Muscle layer of colon (tissue), 2 donors: ENCODE measurements at regions not wholly inside any gene's neighbourhood (a gene's known extent, or its start where the extent isn't known, plus 50 kb on each side); places are given as distances from the start of the nearest gene placed in this dataset.

ENCODE experiments used
- H3K27ac ChIP-seq: one replicate; pipeline ENCODE4 v1.7.0; 2013; ENCODE audit warnings: low read depth, mild to moderate bottlenecking, low read length, moderate library complexity
- H3K27me3 ChIP-seq, 2 donors: one replicate each; pipeline ENCODE4 v1.7.0; 2013; ENCODE audit warnings: low read length in 2 of 2, mild to moderate bottlenecking in 2 of 2; ENCODE audit not compliant: insufficient read depth in 2 of 2, control insufficient read depth in 1 of 2
- H3K36me3 ChIP-seq: one replicate; pipeline ENCODE4 v1.7.0; 2013; ENCODE audit warnings: mild to moderate bottlenecking, low read length; ENCODE audit not compliant: insufficient read depth
- H3K4me1 ChIP-seq: one replicate; pipeline ENCODE4 v1.7.0; 2013; ENCODE audit warnings: mild to moderate bottlenecking, low read length; ENCODE audit not compliant: insufficient read depth
- H3K4me3 ChIP-seq, 2 donors: one replicate each; pipeline ENCODE4 v1.7.0; 2013; ENCODE audit warnings: low read length in 2 of 2, low read depth in 1 of 2, mild to moderate bottlenecking in 1 of 2, moderate library complexity in 1 of 2
- H3K9ac ChIP-seq: one replicate; pipeline ENCODE4 v1.7.0; 2013; ENCODE audit warnings: low read length
- H3K9me3 ChIP-seq: one replicate; pipeline ENCODE4 v1.7.0; 2013; ENCODE audit warnings: mild to moderate bottlenecking, low read length
- donor health status: abdominal sarcoma.
- donor health status: Adenocarcinoma of cecum.

GRCh38 chr5:96070622-96071225 is 109.1 kb upstream of the ELL2 start:
- no peaks in the 10 kb centered on the region for H3K9me3 ChIP-seq
- H3K27me3 ChIP-seq, result no peaks in the 10 kb centered on the region
- H3K9ac ChIP-seq, result no peak overlapping the region
- no peak overlapping the region for H3K4me3 ChIP-seq
- peaks cover 10% of the 10 kb centered on the region for H3K4me1 ChIP-seq
- H3K36me3 ChIP-seq, result no peaks in the 10 kb centered on the region
- H3K27ac ChIP-seq, result no peak overlapping the region

DNA sequence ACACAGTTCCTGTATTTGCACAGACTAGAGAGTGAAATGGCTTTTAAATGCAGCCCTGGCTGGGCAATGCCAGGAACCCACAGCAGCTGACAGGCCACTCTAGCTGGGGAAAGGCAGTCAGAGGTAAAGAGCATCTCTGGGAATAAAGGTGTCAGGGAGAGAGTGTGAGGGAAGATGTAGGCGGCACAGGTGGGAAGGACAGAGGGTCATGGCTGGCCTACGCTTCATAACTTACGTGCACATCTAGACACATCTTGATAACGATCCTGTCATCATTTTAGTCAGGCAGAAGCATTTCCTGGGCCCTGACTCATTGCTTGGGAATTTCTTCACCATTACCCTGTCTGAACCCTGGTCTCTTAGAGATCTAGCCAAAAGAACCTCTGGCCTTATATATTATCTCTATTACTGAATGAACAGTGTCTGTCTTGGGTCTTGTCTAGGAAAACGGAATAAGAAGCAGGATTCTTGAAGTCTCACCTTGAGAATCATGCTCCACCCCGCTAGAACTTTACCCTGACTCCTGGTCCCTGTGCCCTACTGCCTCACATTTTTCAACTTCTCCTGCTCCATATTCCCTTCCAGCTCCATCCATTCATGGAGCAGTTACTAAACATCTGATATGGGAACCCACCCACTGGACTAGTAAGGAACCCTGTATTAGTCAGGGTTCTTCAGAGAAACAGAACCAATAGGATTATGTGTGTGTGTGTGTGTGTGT is 106.4 kb upstream of the ELL2 start:
- H3K4me1 ChIP-seq, result peaks cover 10% of the 10 kb centered on the region
- H3K9ac ChIP-seq, result no peak overlapping the region
- H3K9me3 ChIP-seq, result no peaks in the 10 kb centered on the region
- no peak overlapping the region for H3K27ac ChIP-seq
- no peaks in the 10 kb centered on the region for H3K36me3 ChIP-seq
- H3K4me3 ChIP-seq, result no peak overlapping the region
- H3K27me3 ChIP-seq, result no peaks in the 10 kb centered on the region

GRCh38 chr5:96067251-96067650 is 105.6 kb upstream of the ELL2 start:
- Histone ChIP-seq H3K9me3 (no peaks in the 10 kb centered on the region), H3K4me1 (peaks cover 10% of the 10 kb centered on the region), H3K36me3 (no peaks in the 10 kb centered on the region), H3K9ac (no peak overlapping the region), H3K27ac (no peak overlapping the region), H3K4me3 (no peak overlapping the region), H3K27me3 (no peaks in the 10 kb centered on the region)

DNA sequence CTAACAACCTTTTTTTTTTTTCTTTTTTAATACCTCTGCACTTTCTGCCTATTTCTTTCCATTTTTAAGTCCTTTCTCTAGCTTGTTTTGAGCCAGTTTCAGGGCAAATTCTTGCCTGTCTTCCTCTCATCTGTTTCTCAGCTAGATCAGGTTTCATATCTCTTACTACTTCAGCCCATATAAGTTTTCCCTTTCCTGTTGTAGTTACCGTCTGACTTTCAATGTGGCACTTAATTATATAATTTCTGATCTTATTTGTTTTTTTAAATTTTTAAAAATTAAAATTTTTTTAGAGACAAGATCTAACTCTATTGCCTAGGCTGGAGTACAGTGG is 104.7 kb upstream of the ELL2 start:
- Histone ChIP-seq H3K4me3 (no peak overlapping the region), H3K27ac (no peak overlapping the region), H3K9me3 (no peaks in the 10 kb centered on the region), H3K9ac (no peak overlapping the region), H3K4me1 (peaks cover 10% of the 10 kb centered on the region), H3K27me3 (no peaks in the 10 kb centered on the region), H3K36me3 (no peaks in the 10 kb centered on the region)

DNA sequence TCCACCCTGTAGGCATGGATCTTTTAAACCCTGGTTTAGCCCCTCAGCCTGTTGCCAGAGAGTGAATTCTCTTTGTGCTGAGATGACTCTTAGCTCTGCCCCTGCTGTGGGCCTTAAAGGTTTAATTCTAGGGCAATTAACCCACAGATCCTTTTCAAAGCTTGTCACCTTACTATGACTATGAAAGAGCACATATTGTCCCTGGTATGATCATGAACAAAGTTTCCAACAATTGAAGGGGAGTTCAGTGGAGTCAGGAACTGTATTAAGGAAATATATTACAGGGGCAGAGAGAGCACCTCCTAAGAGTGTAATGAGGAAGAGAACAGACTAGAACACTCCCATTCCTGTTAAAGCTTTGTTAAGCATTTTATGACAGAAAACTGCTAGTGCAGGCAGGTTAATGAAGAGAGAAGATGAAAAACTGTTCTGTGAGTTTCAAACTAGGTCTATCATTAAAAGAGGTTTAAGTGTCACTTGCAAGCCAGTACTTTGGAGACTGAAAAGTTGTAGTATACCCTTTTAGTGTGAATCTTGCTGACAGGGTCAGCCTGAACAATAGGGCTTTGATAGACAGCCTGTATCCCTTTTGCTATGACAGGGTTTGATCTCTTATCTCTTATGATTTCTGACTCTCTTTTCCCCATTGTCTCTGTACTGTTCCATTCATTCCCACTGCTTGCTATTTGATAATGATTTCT is 104.2 kb upstream of the ELL2 start:
- Histone ChIP-seq H3K27me3 (no peaks in the 10 kb centered on the region), H3K9me3 (no peaks in the 10 kb centered on the region), H3K4me1 (peaks cover 10% of the 10 kb centered on the region), H3K4me3 (no peak overlapping the region), H3K27ac (no peak overlapping the region), H3K36me3 (no peaks in the 10 kb centered on the region), H3K9ac (no peak overlapping the region)

- Histone ChIP-seq H3K27me3 (no peaks in the 10 kb centered on the region), H3K9ac (no peak overlapping the region), H3K36me3 (no peaks in the 10 kb centered on the region), H3K4me1 (peaks cover 10% of the 10 kb centered on the region), H3K4me3 (no peak overlapping the region), H3K27ac (no peak overlapping the region), H3K9me3 (no peaks in the 10 kb centered on the region)
Measured at GRCh38 chr5:96064877-96065276, 103.2 kb upstream of the ELL2 start.

GRCh38 chr5:96062836-96063235 is 101.2 kb upstream of the ELL2 start:
- Histone ChIP-seq H3K27me3 (no peaks in the 10 kb centered on the region), H3K4me3 (no peak overlapping the region)

DNA sequence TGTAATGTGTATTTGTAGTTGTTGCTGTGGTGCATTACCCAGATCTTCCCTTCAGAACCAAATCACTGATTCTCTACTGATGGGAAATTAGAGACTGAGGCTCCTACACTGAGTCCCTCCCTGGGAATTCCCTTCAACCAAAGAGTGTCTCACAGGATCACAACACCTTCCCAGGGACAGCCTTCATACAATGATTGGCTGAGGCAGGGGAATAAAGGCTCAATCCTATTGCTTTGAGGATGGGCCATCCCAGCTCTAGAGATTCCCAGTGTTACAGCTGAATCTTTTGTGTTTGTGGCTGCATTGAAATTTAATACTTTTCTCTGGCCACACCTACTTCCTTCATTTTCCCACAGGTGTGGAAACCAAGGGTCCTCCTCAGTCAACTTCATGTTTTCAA is 96.4 kb upstream of the ELL2 start:
- H3K36me3 ChIP-seq, result no peaks in the 10 kb centered on the region
- no peak overlapping the region for H3K9ac ChIP-seq
- H3K27me3 ChIP-seq, result no peaks in the 10 kb centered on the region
- H3K4me3 ChIP-seq, result no peak overlapping the region
- no peaks in the 10 kb centered on the region for H3K4me1 ChIP-seq
- H3K9me3 ChIP-seq, result no peaks in the 10 kb centered on the region
- H3K27ac ChIP-seq, result no peak overlapping the region

More at GRCh38 chr5:96062836-96063235, 101.2 kb upstream of the ELL2 start:
- no peak overlapping the region for H3K27ac ChIP-seq
- H3K4me1 ChIP-seq, result peaks cover 5% of the 10 kb centered on the region
- H3K9ac ChIP-seq, result no peak overlapping the region
- no peaks in the 10 kb centered on the region for H3K9me3 ChIP-seq
- no peaks in the 10 kb centered on the region for H3K36me3 ChIP-seq

DNA sequence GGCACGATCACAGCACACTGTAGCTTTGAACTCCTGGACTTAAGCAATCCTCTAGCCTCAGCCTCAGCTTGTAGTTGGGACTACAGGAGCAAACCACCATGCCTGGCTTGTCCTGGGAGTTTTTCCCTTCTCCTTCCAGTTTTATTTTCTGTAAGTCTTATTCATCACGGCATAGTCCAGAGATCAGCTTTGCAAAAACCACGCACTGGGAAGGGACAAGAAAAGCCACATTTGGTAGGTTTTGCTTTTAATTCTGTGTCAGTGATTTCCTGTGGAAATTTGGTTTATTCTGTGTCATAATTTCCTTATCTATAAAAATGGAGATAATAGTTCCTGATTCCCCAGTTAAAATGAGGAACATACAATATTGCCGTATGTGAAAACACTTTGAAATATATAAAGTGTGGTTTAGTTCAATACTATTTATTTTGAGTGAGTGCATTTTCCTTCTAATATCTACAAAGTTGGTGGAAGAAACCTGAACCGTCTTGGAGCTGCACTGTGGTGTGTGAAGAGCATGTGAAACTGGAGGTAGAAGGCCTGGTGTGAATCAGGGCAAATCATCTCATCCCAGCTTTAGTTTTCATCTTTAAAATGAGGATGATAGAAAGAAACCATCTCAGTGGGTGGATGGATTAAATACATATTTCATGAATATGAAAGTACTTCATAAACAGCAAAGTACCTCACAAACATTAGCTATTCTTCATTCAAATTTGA is 92.8 kb upstream of the ELL2 start:
- Histone ChIP-seq H3K27ac (no peak overlapping the region), H3K36me3 (no peaks in the 10 kb centered on the region), H3K9me3 (no peaks in the 10 kb centered on the region), H3K4me3 (no peak overlapping the region), H3K27me3 (no peaks in the 10 kb centered on the region), H3K9ac (no peak overlapping the region), H3K4me1 (no peaks in the 10 kb centered on the region)

DNA sequence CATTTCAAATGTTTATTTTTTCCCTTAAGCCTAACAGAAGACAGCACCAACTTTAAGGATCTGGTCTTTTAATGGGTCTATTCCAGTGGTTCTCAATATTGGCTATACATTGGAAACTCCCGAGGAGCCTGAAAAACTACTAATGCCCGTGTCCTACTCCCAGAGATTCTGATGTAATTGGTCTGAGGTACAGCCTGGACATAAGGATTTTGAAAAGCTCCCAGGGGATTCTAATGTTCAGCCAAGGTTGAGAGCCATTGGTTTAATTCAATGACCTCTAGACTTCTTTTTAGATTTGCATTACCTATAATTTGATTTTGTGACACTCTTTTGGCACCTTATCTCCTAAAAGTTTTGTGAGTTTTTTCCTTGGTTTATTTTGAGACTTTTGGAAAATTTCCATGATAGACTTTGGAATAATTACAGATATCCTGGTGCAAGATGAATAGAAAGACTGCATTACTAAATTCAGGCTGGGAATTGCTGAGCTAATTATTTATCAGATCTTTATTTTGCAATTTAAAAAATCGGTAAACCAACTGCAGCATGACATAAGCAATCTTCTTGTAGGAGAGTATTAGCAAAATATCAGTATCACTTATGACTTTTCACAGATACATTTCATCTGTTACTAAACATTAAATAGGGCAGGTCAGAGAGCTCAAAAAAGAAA is 91.5 kb upstream of the ELL2 start:
- no peaks in the 10 kb centered on the region for H3K4me1 ChIP-seq
- H3K36me3 ChIP-seq, result no peaks in the 10 kb centered on the region
- H3K9me3 ChIP-seq, result no peaks in the 10 kb centered on the region
- no peak overlapping the region for H3K27ac ChIP-seq
- no peak overlapping the region for H3K4me3 ChIP-seq
- H3K27me3 ChIP-seq, result no peaks in the 10 kb centered on the region
- no peak overlapping the region for H3K9ac ChIP-seq

GRCh38 chr5:96052374-96052773 is 90.7 kb upstream of the ELL2 start:
- no peaks in the 10 kb centered on the region for H3K27me3 ChIP-seq
- H3K4me1 ChIP-seq, result no peaks in the 10 kb centered on the region
- no peak overlapping the region for H3K4me3 ChIP-seq
- H3K36me3 ChIP-seq, result no peaks in the 10 kb centered on the region
- no peaks in the 10 kb centered on the region for H3K9me3 ChIP-seq
- no peak overlapping the region for H3K27ac ChIP-seq
- no peak overlapping the region for H3K9ac ChIP-seq
